Stimulated activated CD4-positive, alpha-beta T cell treated with anti-CD3 and anti-CD28 coated beads, Interleukin-12 subunit alpha, Interleukin-12 subunit beta, amount 100 ng/mL, for 48 hours (primary cell): ENCODE measurements at regions not wholly inside any gene's neighbourhood (a gene's known extent, or its start where the extent isn't known, plus 50 kb on each side); places are given as distances from the start of the nearest gene placed in this dataset.
A peak's percentile ranks its signal among the peaks of the same experiment; 100 is the strongest.
"Not testable (repeated sequence)": the region's sequence is repeated elsewhere in the genome, so short reads cannot be mapped to it uniquely, and the experiment has no call there.

Source experiments
- DNase-seq, 3 donors: peaks; one replicate each; pipeline ENCODE4 v3.0.0-alpha.2; 2020; ENCODE audit warnings: low read depth in 2 of 3, low spot score in 1 of 3

DNA sequence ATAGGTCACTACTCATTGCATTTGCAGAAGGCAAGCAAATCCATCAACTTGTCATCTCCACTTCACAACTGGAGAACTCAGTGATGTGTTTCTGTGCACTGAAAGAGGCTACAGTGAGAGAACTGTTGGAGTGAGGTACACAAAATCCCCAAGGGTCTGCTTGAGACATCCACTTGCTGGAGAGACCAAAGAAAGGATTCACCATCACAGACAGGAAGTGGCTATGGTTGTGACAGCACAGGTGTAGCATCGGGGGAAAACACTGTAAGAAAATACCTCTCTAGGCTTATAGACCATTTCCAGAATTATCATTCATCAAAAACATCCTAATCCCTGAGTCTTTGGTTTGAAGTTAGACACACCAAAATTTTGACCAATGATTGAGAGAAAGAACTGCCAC lies 201.3 kb upstream of the OR4E1 start:
- no peak for DNase-seq

DNA sequence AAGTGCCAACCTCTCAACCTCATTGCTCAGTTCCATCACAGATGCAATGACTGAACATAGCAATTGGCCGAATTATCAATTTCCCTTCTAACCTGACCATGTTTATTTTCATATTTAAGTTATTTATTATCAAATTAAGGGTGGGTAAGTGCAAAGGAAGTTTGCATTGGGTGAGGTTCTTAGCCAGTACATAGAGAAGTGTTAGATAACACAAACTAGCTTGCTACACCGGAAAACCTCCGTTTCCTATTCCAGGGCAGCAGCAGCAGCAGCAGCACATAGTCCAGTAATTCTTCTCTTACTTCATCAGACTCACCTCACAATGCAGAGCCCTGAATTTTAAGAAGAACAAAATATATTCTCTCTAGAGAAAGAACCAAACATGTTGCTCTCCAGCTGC lies 200.5 kb upstream of the OR4E1 start:
- no peak for DNase-seq

DNA sequence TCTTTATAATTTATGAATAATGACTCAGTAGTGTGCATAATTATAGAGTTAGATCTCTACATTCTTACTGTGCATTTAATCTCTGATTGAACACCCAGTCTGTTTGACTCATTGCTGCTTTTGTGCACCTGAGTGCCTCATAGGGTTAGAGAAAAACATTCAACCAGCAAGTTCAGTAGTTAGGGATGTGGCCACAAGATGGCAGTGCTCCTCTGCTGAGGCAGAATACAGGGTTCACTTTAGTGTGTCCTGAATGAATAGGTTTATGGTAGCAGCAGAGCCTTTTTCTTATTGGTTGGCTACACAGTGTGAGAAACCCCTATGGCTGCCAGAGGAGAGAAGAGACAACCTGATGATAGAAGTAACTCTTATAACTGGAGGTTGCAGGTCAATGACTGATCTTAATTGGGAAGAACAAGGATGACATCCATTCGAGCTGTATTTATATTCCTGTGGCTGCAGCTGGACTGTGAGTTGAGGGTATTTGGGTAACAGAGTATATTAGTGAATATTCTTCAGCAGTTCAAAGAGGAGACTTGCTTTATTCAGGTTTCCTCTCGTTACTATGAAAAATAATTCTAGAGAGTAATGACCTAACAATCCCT lies 194.9 kb upstream of the OR4E1 start:
- DNase-seq = peak; percentile 60 to 90 (median 74)

DNA sequence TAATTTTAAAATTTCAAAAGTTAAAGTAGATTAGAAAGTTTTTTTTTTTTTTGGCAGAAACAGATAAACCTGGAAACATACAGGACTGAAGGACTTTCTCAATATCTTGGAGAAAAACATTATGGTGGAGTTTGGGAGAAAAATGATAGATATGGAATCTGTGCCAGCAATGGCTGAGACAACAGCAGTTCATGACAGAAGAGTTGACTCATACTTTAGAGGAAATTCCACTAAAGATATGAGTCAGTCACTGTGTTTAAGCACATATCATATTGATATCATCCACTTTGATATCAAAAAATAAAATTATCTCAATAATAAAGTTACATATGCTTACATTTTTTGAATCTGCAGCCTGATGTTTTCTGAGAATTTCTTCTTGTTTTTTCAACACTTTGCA lies 193.9 kb upstream of the OR4E1 start:
- DNase-seq = no peak

DNA sequence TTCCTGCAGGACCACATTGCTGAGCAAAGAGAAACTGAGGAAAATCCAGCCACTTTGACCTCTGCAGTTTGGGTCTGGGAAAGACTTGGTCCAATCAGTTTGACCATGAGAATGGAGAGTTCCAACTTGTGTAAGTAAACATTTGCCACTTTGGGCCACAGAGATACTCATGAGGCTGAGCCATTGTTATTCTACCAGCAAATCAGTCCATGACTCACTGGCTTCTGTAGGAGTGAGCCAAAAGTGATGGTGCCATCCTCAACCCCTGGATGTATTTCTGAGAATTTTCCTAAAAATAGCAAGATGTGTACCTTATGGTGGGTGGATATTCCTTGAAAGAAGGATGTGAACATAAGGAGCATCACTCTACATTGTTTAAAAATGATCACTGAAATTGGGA lies 192.9 kb upstream of the OR4E1 start:
- DNase-seq = no peak

DNA sequence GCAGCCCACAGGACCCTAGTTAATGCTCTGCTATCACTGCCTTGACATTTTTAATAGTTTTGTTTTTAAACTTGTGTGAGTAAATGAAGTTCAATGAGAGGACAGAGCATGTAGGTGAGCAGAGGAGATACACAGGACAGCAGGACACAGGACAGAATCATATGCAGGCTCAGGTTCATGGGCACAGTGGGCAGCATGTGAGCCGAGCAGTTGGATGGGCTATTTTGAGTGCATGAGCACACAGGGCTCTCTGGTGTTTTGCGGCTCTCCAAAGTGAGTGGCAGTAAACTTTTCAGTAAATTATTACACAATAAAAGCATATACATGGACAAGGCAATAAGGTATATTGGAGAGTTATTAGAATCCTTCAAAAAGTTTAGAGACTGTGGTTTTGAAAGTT lies 189.7 kb upstream of the OR4E1 start:
- DNase-seq = no peak

DNA sequence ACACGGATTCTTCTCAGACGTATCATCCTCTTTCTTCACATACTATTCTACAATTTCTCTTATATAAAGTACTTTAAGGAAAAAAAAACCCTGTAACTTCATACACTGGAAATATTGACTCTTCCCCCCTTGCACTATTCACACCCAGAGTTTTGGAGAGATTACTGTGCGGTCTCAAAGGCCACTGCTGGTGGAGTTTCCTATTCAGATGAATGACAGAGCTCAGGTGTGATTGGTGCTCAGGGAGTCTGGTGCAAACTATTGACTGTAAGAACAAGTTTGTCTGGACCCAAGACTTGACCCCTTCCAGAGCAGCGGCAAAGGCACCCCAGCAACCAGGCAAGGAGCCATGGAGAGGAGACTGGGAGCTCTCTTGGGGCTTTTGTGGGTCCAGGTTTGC lies 187.5 kb upstream of the OR4E1 start:
- DNase-seq = no peak

DNA sequence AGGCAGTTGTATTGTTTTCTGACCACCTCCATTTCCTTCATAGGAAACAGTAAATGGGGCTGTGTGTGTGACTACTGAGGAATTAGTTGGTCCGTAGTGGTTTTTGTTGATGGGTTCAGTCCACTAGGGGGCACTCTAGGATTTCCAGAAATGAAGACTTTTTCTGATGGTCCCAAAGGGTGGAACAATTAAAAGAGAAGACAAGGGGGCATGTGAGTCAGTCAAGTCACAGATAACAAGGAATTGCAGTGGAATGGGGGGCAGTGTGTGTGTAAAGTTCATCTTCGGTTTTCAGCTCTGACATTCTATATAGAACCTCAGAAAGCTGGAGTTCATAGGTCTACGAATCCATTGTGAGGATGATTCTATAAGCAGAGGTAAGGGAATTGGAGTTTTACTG lies 186.6 kb upstream of the OR4E1 start:
- DNase-seq = peak in 1 of 3 donors; percentile 57

DNA sequence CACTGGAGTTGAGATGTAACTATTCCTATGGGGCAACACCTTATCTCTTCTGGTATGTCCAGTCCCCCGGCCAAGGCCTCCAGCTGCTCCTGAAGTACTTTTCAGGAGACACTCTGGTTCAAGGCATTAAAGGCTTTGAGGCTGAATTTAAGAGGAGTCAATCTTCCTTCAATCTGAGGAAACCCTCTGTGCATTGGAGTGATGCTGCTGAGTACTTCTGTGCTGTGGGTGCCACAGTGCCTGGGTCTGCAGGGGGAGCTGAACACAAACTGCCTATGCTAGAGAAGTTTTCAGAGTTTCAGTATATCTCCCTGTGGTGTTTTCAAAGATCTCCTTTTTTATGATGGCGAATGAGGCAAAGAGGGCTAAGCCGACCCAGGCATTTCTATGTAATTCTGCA lies 179.2 kb upstream of the OR4E1 start:
- DNase-seq = no peak

DNA sequence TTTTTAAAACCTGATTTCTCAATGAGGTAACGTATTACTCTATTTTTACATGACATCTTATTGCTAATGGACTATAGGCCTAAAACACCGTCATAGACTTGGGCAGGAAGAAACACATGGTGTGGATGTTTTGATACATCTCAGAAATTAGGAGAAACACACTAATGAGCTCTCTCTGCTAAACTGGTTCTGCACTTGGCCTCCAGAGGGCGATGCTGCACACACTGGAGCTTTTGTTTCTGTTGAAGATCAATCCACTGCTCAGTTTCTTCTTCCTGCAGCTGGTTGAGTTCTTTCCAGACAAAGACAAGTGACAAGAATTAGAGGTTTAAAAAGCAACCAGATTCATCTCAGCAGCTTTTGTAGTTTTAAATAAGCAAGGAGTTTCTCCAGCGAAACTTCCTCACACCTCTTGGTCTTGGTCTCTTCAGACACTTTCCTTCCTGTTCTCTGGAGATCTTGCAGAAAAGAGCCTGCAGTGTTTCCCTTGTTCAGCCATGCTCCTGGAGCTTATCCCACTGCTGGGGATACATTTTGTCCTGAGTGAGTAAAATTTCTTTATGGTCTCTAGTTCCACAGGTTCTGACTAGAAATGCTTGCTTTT lies 178.5 kb upstream of the OR4E1 start:
- peak; percentile 51 to 72 (median 69) for DNase-seq

DNA sequence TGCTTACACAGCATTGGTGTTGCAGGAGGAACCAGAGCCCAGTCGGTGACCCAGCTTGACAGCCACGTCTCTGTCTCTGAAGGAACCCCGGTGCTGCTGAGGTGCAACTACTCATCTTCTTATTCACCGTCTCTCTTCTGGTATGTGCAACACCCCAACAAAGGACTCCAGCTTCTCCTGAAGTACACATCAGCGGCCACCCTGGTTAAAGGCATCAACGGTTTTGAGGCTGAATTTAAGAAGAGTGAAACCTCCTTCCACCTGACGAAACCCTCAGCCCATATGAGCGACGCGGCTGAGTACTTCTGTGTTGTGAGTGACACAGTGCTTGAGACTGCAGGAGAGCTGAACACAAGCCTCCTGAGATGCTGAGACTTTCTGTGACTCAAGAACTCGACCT lies 173.3 kb upstream of the OR4E1 start:
- not testable (repeated sequence) for DNase-seq

DNA sequence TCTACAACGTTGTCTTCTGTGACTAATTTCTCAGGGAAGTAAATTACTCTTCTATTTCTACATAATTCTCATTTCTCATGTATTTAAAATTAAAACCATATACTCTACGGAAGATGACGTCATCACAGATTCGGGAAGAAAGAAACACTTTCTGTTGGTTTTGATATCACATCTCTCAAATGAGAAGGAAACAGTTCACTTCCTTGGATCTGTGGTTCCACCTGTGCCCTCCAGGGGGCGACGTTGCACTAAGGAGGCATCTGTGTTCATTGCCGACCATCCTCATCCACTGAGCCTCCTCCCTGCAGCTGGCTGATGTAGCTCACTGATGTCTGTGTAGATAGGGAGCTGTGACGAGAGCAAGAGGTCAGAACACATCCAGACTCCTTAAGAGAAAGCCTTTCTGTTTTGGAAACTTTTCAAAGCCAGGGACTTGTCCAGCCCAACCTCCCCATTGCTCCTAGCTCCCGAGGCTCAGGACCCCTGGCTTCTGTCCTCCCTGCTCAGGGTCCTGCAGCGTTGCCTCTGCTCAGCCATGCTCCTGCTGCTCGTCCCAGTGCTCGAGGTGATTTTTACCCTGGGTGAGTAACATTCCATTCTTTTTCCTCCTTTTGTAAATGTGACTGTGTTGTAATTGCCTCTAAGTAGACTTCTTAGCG lies 172.7 kb upstream of the OR4E1 start:
- DNase-seq = peak; percentile 61 to 74 (median 68)

DNA sequence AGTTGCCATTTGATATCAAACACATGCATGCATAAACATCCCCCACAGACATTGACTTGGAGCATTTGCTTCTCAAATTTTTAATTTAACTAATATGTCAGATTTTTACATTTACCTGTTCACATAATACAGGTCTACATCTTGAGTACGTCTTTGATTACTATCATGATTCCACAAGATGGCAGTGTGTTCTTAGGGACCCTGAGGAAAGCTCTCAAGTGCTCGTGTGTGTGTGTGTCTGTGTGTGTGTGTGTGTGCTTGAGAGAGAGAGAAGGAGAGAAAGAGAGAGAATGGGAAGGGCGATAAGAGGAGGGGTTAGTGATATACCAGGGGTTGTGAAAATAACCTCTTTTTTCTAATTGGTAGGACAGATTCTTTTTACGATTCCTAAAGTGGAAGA lies 167.1 kb upstream of the OR4E1 start:
- DNase-seq = no peak

DNA sequence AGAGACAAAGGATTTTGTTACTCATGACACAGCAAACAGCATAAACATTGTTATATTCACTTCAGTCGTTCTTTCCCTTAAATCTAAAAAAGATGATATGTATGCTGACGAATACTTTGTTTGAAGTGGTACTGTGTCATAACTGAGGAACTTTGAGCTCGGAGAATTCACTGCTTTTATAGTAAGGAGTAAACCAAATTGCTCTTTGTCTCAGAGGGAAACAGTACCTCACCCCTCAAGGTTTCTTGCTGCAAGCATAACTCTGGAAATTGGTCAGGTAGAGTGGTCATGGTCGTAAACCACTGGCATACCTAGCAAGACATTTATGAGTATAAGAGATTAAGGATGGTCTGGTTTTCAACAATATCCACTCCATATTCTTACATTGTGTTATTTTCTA lies 160.2 kb upstream of the OR4E1 start:
- DNase-seq = no peak

DNA sequence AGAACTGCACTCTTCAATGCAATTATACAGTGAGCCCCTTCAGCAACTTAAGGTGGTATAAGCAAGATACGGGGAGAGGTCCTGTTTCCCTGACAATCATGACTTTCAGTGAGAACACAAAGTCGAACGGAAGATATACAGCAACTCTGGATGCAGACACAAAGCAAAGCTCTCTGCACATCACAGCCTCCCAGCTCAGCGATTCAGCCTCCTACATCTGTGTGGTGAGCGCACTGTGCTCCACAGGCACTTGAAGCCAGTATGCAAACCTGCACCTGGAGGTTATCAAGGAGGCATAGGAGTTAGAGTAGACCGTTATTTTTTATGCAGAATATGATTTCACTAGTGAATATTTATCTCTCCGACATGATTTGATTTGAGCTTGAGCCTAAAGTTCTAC lies 152.2 kb upstream of the OR4E1 start:
- DNase-seq = no peak

DNA sequence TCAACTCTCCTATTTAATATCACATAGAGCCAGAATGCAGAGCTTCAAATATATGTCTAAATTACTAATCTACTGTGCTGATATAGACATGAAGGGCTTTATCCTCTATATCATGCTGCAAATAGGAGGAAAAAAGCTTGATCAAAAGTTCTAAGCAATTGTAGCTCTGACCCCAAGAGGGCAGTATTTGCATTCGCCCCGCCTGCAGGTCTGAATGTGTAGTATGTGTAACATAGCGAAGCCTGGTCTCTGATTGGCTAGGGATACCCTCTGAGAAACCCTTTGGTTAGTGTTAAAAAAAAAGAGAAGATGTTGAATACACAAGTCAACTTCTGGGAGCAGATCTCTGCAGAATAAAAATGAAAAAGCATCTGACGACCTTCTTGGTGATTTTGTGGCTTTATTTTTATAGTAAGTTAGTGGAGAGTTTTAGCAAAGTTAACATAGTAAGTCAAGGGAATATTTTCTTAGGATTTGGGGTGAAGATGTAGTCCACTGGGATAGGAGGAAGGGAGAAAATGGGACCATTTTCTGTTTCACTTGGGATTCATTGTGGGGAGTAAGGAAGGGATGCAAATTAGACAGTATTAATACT lies 151.6 kb upstream of the OR4E1 start:
- peak in 2 of 3 donors; percentile 32 to 35 for DNase-seq

DNA sequence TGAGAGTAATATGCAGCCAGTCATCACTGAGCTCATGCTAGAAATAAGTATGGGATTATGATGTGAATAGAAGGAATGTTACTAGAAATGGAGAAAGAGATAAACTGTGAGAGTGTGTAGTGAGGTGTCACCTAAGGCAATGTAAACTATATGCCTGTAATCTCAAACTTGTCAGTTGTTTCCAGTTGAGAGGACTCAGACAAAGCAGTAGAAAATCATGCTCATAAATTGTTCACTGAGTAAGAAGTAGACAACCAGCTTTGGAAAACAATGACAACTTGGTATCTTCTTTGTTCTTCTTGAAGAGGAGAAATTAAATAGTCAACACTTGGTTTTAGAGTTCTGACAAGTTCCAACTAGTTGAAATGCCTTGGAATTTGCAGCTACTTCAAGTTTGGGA lies 148.5 kb upstream of the OR4E1 start:
- DNase-seq = no peak

DNA sequence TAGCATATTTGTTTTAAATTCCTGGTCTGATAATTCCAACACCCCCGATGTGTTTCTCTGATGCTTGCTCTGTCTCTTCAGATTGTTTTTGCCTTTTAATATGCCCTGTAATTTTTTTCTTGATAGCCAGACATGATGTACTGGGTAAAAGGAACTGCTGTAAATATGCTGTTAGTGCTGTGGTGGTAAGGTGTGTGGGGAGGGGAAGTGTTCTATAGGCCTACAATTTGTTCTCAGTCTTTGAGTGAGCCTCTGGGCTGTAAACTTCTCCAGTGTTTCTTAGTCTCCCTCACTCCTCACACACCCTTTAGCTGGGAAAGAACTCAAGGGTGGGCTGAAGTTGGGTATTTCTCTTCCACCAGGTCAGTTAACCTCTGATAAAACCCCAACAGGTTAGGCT lies 147.0 kb upstream of the OR4E1 start:
- DNase-seq = no peak

DNA sequence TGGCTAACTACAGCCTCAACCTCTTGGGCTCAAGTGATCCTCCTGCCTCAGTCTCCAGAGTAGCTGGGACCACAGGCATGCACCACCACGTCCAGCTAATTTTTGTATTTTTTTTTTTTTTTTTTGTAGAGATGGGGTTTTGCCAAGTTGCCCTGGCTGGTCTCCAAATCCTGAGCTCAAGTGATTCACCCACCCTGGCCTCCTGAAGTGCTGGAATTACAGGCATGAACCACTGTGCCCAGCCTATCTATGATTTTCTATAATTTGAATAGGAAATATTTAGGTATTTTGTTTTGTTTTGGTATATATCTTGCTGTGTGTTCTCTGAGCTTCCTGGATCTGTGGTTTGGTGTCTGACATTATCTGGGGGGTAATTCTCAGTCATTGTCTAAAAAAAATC lies 146.3 kb upstream of the OR4E1 start:
- DNase-seq = not testable (repeated sequence)

DNA sequence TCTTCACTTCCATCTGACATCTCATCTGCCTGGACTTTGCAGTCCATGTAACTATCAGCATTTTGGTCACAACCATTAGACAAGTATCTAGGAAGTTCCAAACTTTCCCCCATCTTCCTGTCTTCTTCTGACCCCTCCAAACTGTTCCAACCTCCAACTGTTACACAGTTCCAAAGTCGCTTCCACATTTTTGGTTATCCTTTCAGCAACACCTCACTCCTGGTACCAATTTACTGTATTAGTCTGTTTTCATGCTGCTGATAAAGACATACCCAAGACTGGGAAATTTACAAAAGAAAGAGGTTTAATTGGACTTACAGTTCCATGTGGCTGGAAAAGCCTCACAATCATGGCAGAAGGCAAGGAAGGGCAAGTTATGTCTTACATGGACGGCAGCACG lies 143.4 kb upstream of the OR4E1 start:
- DNase-seq = not testable (repeated sequence)

DNA sequence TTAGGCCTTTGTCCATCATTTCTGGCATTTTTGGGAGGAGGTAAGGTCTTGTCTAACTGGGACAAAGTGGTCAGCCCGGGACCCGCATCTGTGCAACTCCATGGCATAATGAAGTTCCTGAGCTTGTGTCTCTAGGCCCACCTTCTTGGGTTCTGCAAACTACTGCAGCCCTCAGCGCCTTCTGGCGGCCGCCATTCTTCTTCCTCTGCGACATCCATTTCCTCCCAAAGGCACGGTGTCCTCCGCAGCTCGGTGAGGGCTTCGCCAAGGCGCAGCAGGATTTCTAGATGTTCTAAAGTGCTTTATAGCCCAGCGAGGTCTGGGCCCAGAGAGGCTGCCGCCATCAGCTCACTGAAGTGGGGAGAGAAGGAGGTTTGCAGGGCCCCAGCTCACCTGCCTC lies 134.4 kb upstream of the OR4E1 start:
- no peak for DNase-seq

DNA sequence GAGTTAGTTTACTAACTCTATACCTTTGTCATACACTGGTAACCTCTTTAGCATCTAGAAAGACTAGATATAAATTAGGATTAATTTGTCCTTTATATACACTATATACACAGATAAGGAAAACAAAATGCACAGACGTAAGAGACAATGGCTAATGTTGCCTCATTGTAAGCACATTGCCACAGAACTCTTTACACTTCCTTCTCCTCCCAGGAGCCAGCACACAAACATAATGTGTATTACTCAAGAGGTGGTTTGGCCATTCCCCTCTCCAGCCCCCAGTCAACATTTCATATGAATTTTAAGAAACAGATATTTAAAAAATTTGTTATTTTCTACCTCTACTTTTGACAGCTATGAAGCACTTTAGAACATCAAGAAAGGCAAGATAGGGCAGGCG lies 131.4 kb upstream of the OR4E1 start:
- no peak for DNase-seq
